ENCODE measurements at regions not wholly inside any gene's neighbourhood (a gene's known extent, or its start where the extent isn't known, plus 50 kb on each side); places are given as distances from the start of the nearest gene placed in this dataset.

DNA sequence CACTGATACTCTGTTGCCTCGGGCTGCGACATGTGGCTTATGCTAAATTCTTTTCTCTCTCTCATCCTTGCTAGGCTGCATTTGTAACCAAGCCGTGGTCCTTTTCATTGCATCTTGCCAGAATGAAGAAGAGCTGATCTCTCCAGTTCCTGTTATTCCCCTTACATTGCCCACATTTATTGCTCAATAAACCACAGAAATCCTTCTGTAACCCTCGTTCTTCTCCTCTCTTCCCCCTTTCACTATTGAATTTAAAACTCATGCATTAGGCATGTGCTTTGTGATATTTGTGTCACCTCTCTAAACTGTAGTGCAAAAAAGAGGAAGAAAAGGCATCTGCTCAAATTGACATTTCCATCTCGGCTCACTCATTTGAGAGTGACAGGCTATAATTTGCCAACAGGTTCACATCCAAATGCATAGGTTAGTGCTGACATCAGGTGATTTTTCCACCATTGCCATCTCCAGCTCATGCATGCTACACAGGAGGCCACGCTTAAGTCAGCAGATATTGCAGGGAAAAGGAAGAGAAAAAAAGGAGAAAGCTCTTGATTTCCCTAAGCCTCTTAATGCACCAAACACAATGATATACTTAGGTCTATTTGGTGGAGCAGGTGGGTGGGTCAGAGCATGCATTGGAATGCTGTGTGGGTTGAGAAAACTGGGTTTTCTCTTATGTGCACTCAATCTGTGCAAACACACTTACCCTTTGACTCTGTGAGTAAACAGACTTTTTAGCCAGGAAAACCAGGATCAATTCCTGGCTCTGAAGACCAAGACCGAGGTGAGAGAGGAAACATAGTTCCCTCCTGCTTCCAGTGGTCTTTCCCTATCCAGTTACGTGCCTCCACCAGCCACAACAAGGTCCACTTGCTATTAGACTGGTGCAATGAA lies 642.7 kb downstream of the HS3ST4 start:
- Histone ChIP-seq H3K27me3 (no peaks in the 10 kb centered on the region), H3K9me3 (no peaks in the 10 kb centered on the region), H3K4me3 (ENCODE audit: low read depth, low read length) (no peak overlapping the region), H3K4me1 (no peaks in the 10 kb centered on the region), H3K36me3 (no peaks in the 10 kb centered on the region)
- no peak for DNase-seq
- TF ChIP-seq, protein P1, sequence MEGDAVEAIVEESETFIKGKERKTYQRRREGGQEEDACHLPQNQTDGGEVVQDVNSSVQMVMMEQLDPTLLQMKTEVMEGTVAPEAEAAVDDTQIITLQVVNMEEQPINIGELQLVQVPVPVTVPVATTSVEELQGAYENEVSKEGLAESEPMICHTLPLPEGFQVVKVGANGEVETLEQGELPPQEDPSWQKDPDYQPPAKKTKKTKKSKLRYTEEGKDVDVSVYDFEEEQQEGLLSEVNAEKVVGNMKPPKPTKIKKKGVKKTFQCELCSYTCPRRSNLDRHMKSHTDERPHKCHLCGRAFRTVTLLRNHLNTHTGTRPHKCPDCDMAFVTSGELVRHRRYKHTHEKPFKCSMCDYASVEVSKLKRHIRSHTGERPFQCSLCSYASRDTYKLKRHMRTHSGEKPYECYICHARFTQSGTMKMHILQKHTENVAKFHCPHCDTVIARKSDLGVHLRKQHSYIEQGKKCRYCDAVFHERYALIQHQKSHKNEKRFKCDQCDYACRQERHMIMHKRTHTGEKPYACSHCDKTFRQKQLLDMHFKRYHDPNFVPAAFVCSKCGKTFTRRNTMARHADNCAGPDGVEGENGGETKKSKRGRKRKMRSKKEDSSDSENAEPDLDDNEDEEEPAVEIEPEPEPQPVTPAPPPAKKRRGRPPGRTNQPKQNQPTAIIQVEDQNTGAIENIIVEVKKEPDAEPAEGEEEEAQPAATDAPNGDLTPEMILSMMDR (IDR thresholded peaks at IDR 0.05; ENCODE audit: low read depth, low read length): no peak

DNA sequence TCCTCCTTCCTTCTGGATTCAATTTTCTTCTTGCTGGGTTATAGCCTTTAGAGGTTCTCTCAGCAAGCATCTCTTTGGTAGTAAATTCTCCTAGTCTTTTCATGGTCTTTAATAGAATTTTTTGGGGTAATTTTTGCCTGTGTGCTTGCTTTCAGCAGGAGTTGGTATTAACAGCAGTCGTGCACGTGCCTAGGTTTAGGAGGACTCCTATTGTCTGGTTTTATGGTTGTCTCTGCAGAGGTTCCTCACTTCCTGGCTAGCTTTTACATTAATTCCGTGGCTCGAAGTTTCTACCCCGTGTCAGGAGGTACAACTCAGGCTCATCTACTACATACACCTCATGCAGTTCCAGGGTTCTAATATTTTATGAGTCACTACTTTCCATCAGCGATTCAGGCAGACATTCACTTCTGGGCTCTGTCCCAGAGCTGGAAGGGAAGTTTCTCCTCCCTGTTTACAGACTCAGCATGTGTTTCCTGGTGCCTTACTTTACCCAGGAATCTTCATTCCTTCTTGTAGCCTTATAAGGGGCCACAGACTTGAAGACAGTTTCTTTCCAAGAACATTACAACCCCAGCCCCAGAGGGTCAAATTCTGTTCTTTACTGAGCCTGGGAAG lies 643.6 kb downstream of the HS3ST4 start:
- no peaks in the 10 kb centered on the region for H3K36me3 ChIP-seq
- TF ChIP-seq, protein P1 (IDR thresholded peaks at IDR 0.05; ENCODE audit: low read depth, low read length): no peak
- no peaks in the 10 kb centered on the region for H3K27me3 ChIP-seq
- DNase-seq: no peak
- H3K9me3 ChIP-seq: no peaks in the 10 kb centered on the region
- no peak overlapping the region for H3K4me3 ChIP-seq (ENCODE audit: low read depth, low read length)
- no peaks in the 10 kb centered on the region for H3K4me1 ChIP-seq

GRCh38 chr16:26342621-26343020 lies 650.9 kb downstream of the HS3ST4 start:
- Histone ChIP-seq H3K36me3 (no peaks in the 10 kb centered on the region), H3K9me3 (no peaks in the 10 kb centered on the region), H3K27me3 (no peaks in the 10 kb centered on the region), H3K4me1 (no peaks in the 10 kb centered on the region), H3K4me3 (ENCODE audit: low read depth, low read length) (no peak overlapping the region)
- DNase-seq: no peak
- TF ChIP-seq, protein P1 (IDR thresholded peaks at IDR 0.05; ENCODE audit: low read depth, low read length): no peak

DNA sequence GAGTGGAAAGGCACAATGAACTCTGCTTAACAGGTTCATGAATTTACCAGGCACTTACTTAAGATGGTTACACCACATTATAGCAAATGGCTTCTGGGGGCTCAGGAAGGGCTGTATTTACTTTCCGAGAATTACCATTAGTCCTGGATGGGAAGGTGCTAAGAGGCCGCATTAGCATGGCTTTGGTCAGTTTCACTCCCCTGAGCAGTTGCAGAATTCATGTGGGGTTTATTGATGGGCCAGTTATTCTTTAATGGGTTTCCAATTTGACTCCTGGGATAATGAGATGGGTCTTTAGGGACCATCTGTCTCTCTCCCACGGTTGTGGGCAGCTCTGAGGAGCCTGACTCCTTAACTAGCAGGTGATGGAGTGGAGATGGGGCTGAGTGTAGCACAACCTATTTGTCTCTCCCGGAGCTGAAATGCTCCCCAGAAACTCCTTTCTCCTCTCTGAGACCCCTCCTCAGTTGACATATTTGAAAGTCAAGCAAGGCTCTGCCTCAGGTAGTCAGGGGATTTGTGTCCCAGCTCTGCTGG lies 652.5 kb downstream of the HS3ST4 start:
- Histone ChIP-seq H3K27me3 (no peaks in the 10 kb centered on the region), H3K4me3 (ENCODE audit: low read depth, low read length) (no peak overlapping the region), H3K36me3 (no peaks in the 10 kb centered on the region), H3K4me1 (no peaks in the 10 kb centered on the region), H3K9me3 (no peaks in the 10 kb centered on the region)
- DNase-seq: no peak
- TF ChIP-seq, protein P1 (IDR thresholded peaks at IDR 0.05; ENCODE audit: low read depth, low read length): no peak

DNA sequence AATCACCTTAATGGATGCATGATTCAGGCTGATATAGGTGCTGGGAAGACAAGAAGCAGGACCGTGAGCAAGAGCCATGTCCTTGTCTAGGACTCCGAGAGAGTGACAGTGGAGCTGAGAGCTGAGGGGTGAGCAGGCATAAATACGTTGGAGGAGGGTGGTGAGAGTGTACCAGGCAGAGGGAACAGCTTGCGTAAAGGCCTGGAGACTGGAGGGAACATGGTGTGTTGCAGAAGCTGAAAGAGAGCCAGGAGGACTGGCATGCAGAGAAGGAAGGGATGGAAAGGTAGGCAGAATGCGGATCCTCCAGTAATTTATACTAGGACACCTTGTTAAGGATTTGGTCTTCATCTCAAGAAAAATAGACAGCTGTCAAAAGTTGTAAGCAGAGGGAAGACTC lies 653.2 kb downstream of the HS3ST4 start:
- H3K4me1 ChIP-seq: no peaks in the 10 kb centered on the region
- no peaks in the 10 kb centered on the region for H3K9me3 ChIP-seq
- H3K4me3 ChIP-seq (ENCODE audit: low read depth, low read length): no peak overlapping the region
- H3K27me3 ChIP-seq: no peaks in the 10 kb centered on the region
- H3K36me3 ChIP-seq: no peaks in the 10 kb centered on the region
- DNase-seq: no peak
- TF ChIP-seq, protein P1 (IDR thresholded peaks at IDR 0.05; ENCODE audit: low read depth, low read length): no peak

GRCh38 chr16:26345966-26346365 lies 654.2 kb downstream of the HS3ST4 start:
- TF ChIP-seq, protein P1 (IDR thresholded peaks at IDR 0.05; ENCODE audit: low read depth, low read length): no peak
- Histone ChIP-seq H3K4me1 (no peaks in the 10 kb centered on the region), H3K9me3 (no peaks in the 10 kb centered on the region), H3K36me3 (no peaks in the 10 kb centered on the region), H3K27me3 (no peaks in the 10 kb centered on the region), H3K4me3 (ENCODE audit: low read depth, low read length) (no peak overlapping the region)
- DNase-seq: no peak
